ENCODE measurements at regions not wholly inside any gene's neighbourhood (a gene's known extent, or its start where the extent isn't known, plus 50 kb on each side); places are given as distances from the start of the nearest gene placed in this dataset.
"Not testable (repeated sequence)": the region's sequence is repeated elsewhere in the genome, so short reads cannot be mapped to it uniquely, and the experiment has no call there.

GRCh38 chrX:46034868-46035267 lies 510.4 kb downstream of the ZNF674 start:
- Histone ChIP-seq H3K4me1 (ENCODE audit: control insufficient read depth, insufficient read depth, low read length) (no peaks in the 10 kb centered on the region), H3K36me3 (ENCODE audit: control insufficient read depth, insufficient read depth, low read length) (no peaks in the 10 kb centered on the region), H3K4me3 (ENCODE audit: low read depth, low read length) (no peak overlapping the region), H3K9me3 (ENCODE audit: control insufficient read depth, insufficient read depth, low read depth, low read length) (0 out of 2 replicates have a peak, but pooled peaks cover 3% of the 10 kb centered on the region), H3K27me3 (ENCODE audit: control insufficient read depth, insufficient read depth, low read length) (no peaks in the 10 kb centered on the region), H3K27ac (ENCODE audit: low read depth, low read length) (no peak overlapping the region), H3K9ac (ENCODE audit: low read length) (no peak overlapping the region)

DNA sequence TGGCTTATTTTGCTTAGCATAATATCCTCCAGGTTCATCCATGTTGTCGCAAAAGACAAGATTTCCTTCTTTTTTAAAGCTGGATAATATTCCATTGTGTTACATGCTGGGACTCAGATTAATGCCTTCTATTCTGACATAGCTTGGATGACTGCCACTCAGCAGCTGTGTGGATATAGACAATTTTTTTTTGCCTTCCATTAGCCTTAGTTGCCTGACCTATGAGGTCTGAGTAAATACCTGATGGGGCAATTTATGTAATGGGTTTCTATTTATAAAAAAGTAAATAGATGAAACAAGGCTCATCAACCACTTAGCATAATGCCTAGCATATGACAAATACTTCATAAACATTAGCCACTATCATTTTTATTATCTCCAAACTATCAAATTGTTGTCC lies 515.4 kb downstream of the ZNF674 start:
- Histone ChIP-seq H3K36me3 (ENCODE audit: control insufficient read depth, insufficient read depth, low read length) (no peaks in the 10 kb centered on the region), H3K9ac (ENCODE audit: low read length) (no peak overlapping the region)

DNA sequence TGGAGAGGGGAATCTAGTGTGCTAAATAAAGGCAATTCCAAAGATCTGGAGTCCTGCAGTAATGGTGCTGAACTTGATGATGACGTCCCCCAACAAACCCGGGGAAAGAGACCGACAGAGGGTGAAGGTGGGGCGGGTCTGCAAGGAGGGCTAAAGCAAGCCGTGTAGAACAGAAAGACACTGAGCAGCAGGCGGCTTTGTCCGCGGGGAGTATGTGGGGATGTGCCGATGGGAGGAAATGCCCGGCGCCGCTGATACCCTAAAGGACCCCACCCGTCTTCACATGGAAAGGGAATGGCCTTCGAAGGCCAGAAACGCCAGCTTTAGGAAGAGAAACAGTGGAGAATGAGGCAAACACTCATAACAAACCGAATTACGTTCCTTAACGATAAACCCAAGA lies 528.9 kb downstream of the ZNF674 start:
- Histone ChIP-seq H3K36me3 (ENCODE audit: control insufficient read depth, insufficient read depth, low read length) (no peaks in the 10 kb centered on the region), H3K27ac (ENCODE audit: low read depth, low read length) (no peak overlapping the region), H3K9me3 (ENCODE audit: control insufficient read depth, insufficient read depth, low read depth, low read length) (0 out of 2 replicates have a peak, but pooled peaks cover 5% of the 10 kb centered on the region), H3K27me3 (ENCODE audit: control insufficient read depth, insufficient read depth, low read length) (no peaks in the 10 kb centered on the region), H3K4me3 (ENCODE audit: low read depth, low read length) (no peak overlapping the region), H3K4me1 (ENCODE audit: control insufficient read depth, insufficient read depth, low read length) (no peaks in the 10 kb centered on the region), H3K9ac (ENCODE audit: low read length) (no peak overlapping the region)

More for the DNA sequence above, 515.4 kb downstream of the ZNF674 start:
- H3K4me3 ChIP-seq (ENCODE audit: low read depth, low read length) = no peak overlapping the region
- H3K9me3 ChIP-seq (ENCODE audit: control insufficient read depth, insufficient read depth, low read depth, low read length) = peaks cover 4% of the 10 kb centered on the region; the same call in 1 of the 2 replicates
- H3K27ac ChIP-seq (ENCODE audit: low read depth, low read length) = no peak overlapping the region
- H3K27me3 ChIP-seq (ENCODE audit: control insufficient read depth, insufficient read depth, low read length) = no peaks in the 10 kb centered on the region
- H3K4me1 ChIP-seq (ENCODE audit: control insufficient read depth, insufficient read depth, low read length) = no peaks in the 10 kb centered on the region

GRCh38 chrX:46015653-46016052 lies 529.6 kb downstream of the ZNF674 start:
- Histone ChIP-seq H3K36me3 (ENCODE audit: control insufficient read depth, insufficient read depth, low read length) (no peaks in the 10 kb centered on the region), H3K9me3 (ENCODE audit: control insufficient read depth, insufficient read depth, low read depth, low read length) (0 out of 2 replicates have a peak, but pooled peaks cover 5% of the 10 kb centered on the region)

GRCh38 chrX:45992402-45993123 lies 552.7 kb downstream of the ZNF674 start:
- H3K4me1 ChIP-seq (ENCODE audit: control insufficient read depth, insufficient read depth, low read length) = no peaks in the 10 kb centered on the region
- peaks cover 7% of the 10 kb centered on the region; the same call in 1 of the 2 replicates for H3K9me3 ChIP-seq (ENCODE audit: control insufficient read depth, insufficient read depth, low read depth, low read length)
- H3K4me3 ChIP-seq (ENCODE audit: low read depth, low read length) = no peak overlapping the region
- no peak overlapping the region for H3K9ac ChIP-seq (ENCODE audit: low read length)
- H3K27ac ChIP-seq (ENCODE audit: low read depth, low read length) = no peak overlapping the region
- no peaks in the 10 kb centered on the region for H3K27me3 ChIP-seq (ENCODE audit: control insufficient read depth, insufficient read depth, low read length)
- H3K36me3 ChIP-seq (ENCODE audit: control insufficient read depth, insufficient read depth, low read length) = no peaks in the 10 kb centered on the region

More at GRCh38 chrX:46015653-46016052, 529.6 kb downstream of the ZNF674 start:
- H3K4me3 ChIP-seq (ENCODE audit: low read depth, low read length) = no peak overlapping the region
- no peak overlapping the region for H3K9ac ChIP-seq (ENCODE audit: low read length)
- H3K4me1 ChIP-seq (ENCODE audit: control insufficient read depth, insufficient read depth, low read length) = no peaks in the 10 kb centered on the region
- H3K27ac ChIP-seq (ENCODE audit: low read depth, low read length) = no peak overlapping the region
- no peaks in the 10 kb centered on the region for H3K27me3 ChIP-seq (ENCODE audit: control insufficient read depth, insufficient read depth, low read length)

- H3K9ac ChIP-seq (ENCODE audit: low read length) = no peak overlapping the region
- no peak overlapping the region for H3K4me3 ChIP-seq (ENCODE audit: low read depth, low read length)
- H3K27ac ChIP-seq (ENCODE audit: low read depth, low read length) = no peak overlapping the region
- H3K36me3 ChIP-seq (ENCODE audit: control insufficient read depth, insufficient read depth, low read length) = no peaks in the 10 kb centered on the region
- H3K27me3 ChIP-seq (ENCODE audit: control insufficient read depth, insufficient read depth, low read length) = no peaks in the 10 kb centered on the region
- no peaks in the 10 kb centered on the region for H3K4me1 ChIP-seq (ENCODE audit: control insufficient read depth, insufficient read depth, low read length)
- H3K9me3 ChIP-seq (ENCODE audit: control insufficient read depth, insufficient read depth, low read depth, low read length) = peaks cover 12% of the 10 kb centered on the region
These were observed 558.2 kb downstream of the ZNF674 start for GRCh38 chrX:45986971-45987370.

DNA sequence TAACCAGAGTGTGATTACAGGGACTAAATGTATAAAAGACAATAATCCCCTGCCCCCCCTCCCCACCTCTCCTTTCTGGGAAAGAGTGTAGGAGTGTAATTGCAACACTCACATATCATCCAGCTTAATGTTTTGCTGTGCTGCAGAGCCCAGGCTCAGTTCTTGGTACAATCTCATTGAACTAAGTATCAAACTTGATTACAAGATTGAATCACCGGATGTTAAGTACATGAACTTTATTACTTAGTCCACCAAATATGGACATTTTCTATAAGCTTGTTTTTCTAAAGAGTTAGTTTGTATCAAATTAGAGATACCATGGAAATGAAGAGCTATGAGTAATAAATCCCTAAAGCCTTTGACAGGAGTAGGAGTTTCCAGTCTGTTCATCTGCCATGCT lies 559.1 kb downstream of the ZNF674 start:
- H3K4me1 ChIP-seq (ENCODE audit: control insufficient read depth, insufficient read depth, low read length) = no peaks in the 10 kb centered on the region
- no peak overlapping the region for H3K27ac ChIP-seq (ENCODE audit: low read depth, low read length)
- no peak overlapping the region for H3K4me3 ChIP-seq (ENCODE audit: low read depth, low read length)
- H3K36me3 ChIP-seq (ENCODE audit: control insufficient read depth, insufficient read depth, low read length) = no peaks in the 10 kb centered on the region
- H3K9me3 ChIP-seq (ENCODE audit: control insufficient read depth, insufficient read depth, low read depth, low read length) = peaks cover 15% of the 10 kb centered on the region
- no peaks in the 10 kb centered on the region for H3K27me3 ChIP-seq (ENCODE audit: control insufficient read depth, insufficient read depth, low read length)
- H3K9ac ChIP-seq (ENCODE audit: low read length) = no peak overlapping the region

- H3K9me3 ChIP-seq (ENCODE audit: control insufficient read depth, insufficient read depth, low read depth, low read length) = peaks cover 15% of the 10 kb centered on the region
- H3K4me1 ChIP-seq (ENCODE audit: control insufficient read depth, insufficient read depth, low read length); H3K36me3 ChIP-seq (ENCODE audit: control insufficient read depth, insufficient read depth, low read length): not testable (repeated sequence)
These were observed 562.1 kb downstream of the ZNF674 start for GRCh38 chrX:45982958-45983727.

GRCh38 chrX:45980726-45981125 lies 564.5 kb downstream of the ZNF674 start:
- Histone ChIP-seq H3K9ac (ENCODE audit: low read length) (no peak overlapping the region), H3K36me3 (ENCODE audit: control insufficient read depth, insufficient read depth, low read length) (no peaks in the 10 kb centered on the region), H3K9me3 (ENCODE audit: control insufficient read depth, insufficient read depth, low read depth, low read length) (peaks cover 20% of the 10 kb centered on the region), H3K4me3 (ENCODE audit: low read depth, low read length) (no peak overlapping the region), H3K27me3 (ENCODE audit: control insufficient read depth, insufficient read depth, low read length) (no peaks in the 10 kb centered on the region), H3K4me1 (ENCODE audit: control insufficient read depth, insufficient read depth, low read length) (peaks cover 7% of the 10 kb centered on the region; the same call in 1 of the 2 replicates), H3K27ac (ENCODE audit: low read depth, low read length) (no peak overlapping the region)

More at GRCh38 chrX:45982958-45983727, 562.1 kb downstream of the ZNF674 start:
- not testable (repeated sequence) for H3K9ac ChIP-seq (ENCODE audit: low read length); H3K27ac ChIP-seq (ENCODE audit: low read depth, low read length); H3K4me3 ChIP-seq (ENCODE audit: low read depth, low read length); H3K27me3 ChIP-seq (ENCODE audit: control insufficient read depth, insufficient read depth, low read length)

- Histone ChIP-seq H3K27ac (ENCODE audit: low read depth, low read length) (no peak overlapping the region), H3K9ac (ENCODE audit: low read length) (no peak overlapping the region), H3K36me3 (ENCODE audit: control insufficient read depth, insufficient read depth, low read length) (no peaks in the 10 kb centered on the region), H3K4me1 (ENCODE audit: control insufficient read depth, insufficient read depth, low read length) (peaks cover 13% of the 10 kb centered on the region), H3K27me3 (ENCODE audit: control insufficient read depth, insufficient read depth, low read length) (no peaks in the 10 kb centered on the region), H3K4me3 (ENCODE audit: low read depth, low read length) (no peak overlapping the region), H3K9me3 (ENCODE audit: control insufficient read depth, insufficient read depth, low read depth, low read length) (peaks cover 5% of the 10 kb centered on the region; the same call in 1 of the 2 replicates)
These were observed 569.6 kb downstream of the ZNF674 start for GRCh38 chrX:45975633-45976032.

DNA sequence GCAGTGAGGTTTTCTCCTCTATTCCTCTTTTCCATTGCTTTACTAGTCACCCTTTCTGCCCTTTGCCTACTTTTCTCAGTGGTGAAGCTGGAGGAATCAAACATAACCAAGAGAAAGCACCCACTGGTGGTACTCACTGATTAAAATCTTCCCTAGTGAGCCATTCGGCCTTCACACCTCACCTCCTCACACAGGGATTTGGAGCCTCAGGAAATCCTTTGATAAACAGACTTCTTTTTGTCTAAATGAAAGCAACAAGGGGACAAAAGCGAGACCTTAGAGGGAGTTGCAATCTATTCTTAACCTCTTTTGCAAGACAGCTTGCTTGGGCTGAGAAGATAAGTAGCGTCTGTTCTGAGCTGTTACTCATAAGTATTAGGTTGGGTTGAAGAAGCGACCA lies 572.6 kb downstream of the ZNF674 start:
- H3K4me1 ChIP-seq (ENCODE audit: control insufficient read depth, insufficient read depth, low read length) = peaks cover 6% of the 10 kb centered on the region; the same call in 1 of the 2 replicates
- H3K27me3 ChIP-seq (ENCODE audit: control insufficient read depth, insufficient read depth, low read length) = no peaks in the 10 kb centered on the region
- peaks cover 5% of the 10 kb centered on the region; the same call in 1 of the 2 replicates for H3K9me3 ChIP-seq (ENCODE audit: control insufficient read depth, insufficient read depth, low read depth, low read length)
- H3K4me3 ChIP-seq (ENCODE audit: low read depth, low read length) = no peak overlapping the region
- H3K36me3 ChIP-seq (ENCODE audit: control insufficient read depth, insufficient read depth, low read length) = no peaks in the 10 kb centered on the region
- H3K9ac ChIP-seq (ENCODE audit: low read length) = no peak overlapping the region
- no peak overlapping the region for H3K27ac ChIP-seq (ENCODE audit: low read depth, low read length)

All from HUES6 (cell line).